UCSD-AML1 (cell line): ENCODE measurements at regions not wholly inside any gene's neighbourhood (a gene's known extent, or its start where the extent isn't known, plus 50 kb on each side); places are given as distances from the start of the nearest gene placed in this dataset.

ENCODE experiments used
- DNase-seq: peaks from one replicate; lab custom pipeline; 2025; ENCODE audit not compliant: unreplicated experiment; lab: John Stamatoyannopoulos, UW

DNA sequence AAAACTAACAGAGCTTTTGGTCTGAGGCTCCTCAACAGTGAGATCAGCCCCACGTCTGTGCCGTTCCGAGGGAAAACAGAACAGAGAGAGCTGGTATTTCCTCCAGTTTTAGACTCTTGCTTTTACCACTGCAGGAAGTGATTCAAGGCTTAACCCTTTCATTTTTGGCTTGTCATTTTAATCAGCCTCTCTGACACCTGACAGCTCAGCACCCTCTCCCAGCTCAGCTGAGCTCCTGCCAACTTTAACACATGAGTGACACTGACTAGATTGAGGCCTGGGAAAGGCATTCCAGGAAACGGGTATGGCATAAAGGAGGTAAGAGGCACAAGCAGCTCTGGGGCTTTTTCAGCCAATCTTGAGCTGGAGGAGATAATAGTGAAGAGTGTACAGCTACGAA is 239.4 kb upstream of the SKOR2 start:
- DNase-seq = no peak

DNA sequence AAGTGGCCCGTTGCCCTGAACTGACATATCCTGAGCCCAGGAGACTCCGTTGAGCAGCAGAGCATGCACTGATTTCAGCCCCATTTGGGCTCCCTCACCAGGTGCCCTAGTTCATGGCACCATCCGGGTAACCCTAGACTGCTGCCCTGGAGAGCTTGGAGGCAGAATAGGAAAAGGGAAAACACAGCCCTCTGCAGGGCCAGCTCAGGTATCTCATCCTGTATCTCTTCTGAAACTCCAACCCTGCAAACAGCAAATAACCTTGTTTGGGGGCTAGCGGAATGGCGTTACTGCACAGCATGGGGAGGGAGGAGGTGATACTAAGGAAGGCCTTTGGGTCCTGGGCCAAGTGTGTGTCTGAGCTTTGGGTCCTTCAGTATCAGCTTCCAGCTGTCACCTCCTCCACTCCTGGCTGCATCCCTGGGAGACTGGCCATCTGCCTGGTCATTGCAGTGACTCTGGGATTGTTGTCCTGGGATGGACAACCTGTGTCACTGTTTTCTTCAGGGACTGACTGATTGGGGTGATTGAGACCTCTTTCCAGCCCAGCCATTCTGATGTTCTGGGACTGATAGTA is 233.8 kb upstream of the SKOR2 start:
- no peak for DNase-seq

DNA sequence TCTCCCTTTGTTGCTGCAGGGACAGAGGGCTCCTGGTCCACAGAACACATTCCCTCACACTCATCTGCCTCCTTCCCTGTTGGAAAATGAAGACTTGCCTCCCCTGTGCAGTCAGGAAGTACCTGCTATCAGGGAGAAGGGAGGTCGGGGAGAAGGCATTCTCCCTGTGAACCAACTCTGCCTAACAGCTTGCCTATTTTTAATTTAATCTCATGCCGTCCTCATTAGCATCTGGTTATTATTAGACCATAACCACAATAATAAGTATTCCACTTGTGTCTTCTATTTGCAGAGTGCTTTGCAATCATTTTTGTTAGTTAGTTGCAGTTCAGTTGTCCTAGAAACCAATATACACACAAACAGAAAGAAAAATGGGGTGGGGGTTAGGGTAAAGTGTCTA is 232.6 kb upstream of the SKOR2 start:
- no peak for DNase-seq

DNA sequence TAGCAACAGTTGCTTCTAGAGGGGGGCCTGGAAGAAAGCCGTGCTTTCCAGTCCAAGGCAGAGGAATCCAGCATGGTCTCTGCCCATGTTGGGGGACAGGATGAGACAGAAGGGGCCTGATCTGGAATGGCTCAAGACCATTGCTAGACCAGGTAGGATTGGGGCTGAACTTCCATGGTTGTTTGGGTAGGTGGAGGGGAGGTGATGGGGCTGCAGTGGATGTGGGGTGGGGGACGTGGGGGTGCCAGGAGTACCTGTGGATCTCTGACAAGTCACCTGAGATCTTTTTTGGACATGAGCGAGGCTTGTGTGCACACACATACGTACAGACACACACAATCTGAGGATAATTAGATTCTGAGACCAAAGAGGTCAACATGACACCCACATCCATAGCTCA is 228.7 kb upstream of the SKOR2 start:
- DNase-seq = no peak

DNA sequence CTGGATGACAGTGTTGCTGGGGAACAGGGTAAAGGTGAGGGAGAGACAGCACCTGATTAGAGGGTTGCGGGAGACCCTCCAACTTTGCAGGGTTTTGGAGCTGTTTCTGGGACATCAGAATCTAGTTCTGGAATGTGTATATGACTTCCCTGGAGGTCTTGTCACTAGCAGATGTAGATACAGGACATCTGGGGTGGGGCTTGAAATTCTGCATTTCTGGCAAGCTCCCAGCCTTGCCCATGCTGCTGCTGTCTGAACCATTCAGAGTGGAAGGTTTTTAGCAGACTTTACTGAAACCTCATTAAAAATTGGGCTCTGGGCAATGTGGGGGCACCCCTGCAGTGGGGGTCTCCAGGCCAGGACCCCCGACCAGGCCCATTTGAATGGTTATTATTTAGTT is 220.3 kb upstream of the SKOR2 start:
- DNase-seq = no peak

DNA sequence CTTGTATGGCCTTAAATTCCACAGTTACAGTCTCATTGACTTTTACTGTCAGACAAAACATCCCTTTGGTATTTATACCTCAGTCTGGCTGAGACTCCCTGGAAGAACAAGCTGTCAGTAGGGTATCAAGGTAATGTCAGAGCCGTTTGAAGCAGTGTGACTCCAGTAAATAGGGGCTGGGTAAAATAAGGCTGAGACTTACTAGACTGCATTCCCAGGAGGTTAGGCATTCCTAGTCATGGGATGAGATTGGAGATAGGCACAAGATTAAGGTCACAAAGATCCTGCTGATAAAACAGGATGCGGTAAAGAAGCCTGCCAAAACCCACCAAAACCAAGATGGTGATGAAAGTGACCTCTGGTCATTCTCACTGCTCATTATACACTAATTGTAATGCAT is 219.5 kb upstream of the SKOR2 start:
- DNase-seq = no peak

DNA sequence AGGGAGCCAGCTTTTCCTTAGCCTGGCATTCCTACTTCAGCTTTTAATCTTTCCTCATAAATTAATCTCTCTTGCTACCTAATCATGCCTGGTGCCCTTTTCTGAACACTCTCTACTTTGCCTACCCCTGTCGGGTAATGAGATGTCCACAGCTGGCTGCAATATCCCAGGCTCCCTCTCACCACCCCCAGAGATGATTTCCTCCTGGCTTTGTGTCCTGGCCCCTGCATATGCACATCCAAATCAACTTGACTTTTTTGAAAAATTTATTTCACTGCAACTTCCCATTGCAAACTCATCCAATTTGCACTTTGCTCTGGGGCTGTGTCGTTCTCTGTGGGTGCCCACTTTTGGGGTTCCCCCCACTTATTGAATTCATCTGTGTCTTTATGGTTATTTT is 218.1 kb upstream of the SKOR2 start:
- no peak for DNase-seq

DNA sequence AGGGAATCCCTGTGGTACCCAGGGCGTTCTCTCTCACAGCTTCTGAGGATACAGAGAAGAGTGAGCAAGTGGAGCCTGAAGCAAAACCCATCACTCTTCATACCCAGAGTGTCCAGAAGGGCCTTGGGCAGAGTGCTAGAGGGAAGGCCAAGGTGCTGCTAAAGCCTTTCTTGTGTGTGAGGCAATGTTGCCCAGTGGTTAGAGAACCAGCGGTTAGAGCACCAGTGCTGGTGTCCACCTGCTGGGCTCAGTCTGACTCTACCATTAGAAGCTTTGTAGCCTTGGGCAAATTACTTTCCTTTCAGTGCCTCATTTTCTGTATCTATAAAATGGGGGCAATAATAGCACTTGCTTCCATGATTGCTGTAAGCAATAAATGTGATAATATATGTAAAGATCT is 210.5 kb upstream of the SKOR2 start:
- DNase-seq = no peak

DNA sequence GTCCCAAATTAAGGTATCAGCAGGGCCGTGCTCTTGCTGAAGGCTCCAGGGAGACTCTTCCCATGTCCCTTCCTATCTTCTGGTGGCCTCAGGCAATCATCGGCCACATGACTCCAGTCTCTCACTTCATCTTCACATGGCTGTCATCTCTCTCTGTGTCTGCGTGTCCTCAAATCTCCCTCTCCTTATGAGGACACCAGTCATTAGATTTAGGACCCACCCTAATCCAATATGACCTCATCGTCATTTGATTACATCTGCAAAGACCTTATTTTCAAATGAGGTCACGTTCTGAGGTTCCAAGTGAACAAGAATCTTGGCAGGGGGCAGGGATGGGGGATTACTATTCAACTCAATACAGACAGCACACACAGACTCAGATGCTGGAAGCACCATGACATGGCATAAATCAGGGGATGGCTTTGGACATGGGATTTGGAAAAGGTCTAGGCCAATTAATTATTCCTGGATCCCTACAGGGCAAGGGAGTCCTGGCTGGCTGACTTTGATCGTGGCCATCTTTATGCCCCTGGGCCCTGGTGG is 210.0 kb upstream of the SKOR2 start:
- DNase-seq = no peak

DNA sequence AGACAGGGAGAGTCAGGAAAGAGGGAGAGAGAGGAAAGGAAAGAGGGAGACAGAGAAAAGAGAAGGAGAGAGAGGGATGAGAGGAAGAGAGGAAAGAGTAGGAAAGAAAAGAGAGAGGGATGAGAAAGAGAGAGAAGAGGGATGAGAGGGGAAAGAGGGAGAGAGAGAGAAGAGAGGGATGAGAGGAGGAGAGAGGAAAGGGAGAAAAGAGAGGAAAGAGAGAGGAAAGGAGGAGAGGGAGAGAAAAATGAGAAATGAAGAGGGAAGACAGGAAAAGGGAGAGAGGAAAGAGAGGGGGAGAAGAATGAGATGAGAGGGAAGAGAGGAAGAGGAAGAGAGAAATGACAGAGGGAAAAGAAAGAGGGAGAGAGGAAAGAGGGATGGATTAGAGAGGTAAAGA is 207.0 kb upstream of the SKOR2 start:
- DNase-seq = no peak

DNA sequence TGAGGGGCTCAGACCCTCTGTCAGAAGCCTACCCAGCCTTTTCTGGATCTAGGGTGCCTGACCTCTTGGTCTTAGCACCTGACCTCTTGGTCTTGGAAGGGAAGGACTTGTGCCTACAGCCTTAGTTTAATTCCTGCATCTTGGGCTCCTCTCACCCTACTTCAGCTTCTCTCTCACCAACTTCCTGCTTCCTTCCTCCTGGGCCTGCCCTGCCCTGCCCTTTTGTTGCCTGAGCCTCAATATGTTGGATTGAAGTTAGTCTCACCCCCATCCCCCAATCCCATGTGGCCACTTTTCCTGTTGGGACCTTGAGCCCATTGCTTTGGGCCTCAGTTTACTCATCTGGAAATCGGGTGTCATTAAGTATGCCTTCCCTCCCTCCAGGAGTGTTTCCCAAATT is 206.2 kb upstream of the SKOR2 start:
- no peak for DNase-seq

DNA sequence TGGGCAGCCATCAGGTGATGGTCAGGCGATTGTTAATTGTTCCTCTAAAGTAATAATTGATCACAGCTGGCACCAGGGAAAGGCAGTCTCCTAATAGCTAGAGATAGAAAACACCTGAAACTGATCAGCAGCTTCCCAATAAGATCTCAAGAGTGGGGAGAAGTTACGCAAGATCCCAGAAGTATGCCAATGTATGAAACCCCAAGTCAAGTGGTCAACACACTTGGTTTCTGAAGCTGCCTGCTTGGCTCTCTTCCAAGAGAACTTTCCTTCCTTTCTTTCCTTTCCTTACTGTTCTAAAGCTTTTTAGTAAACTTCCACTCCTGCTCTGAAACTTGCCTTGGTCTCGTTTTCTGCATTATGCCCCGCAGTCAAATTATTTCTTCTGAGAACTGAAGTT is 201.6 kb upstream of the SKOR2 start:
- no peak for DNase-seq

DNA sequence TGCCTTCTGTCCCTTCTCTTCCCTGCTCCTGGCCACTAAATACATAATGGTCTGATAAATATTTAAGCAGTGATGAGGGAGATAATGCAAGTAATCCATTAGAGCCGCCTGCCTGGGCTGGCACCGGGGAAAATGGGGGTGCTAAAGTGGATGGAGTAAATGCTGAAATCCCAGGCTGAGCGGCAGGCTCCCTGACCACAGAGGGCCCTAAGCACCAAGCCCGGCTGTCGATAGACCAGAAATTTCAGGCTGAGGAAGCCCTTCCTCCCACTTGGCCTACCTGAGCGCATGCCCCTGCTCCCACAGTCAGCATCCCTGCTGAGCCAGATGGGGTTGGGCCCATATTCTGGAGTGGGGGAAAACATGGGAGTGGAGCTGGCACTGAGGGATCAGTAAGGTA is 197.5 kb upstream of the SKOR2 start:
- no peak for DNase-seq

DNA sequence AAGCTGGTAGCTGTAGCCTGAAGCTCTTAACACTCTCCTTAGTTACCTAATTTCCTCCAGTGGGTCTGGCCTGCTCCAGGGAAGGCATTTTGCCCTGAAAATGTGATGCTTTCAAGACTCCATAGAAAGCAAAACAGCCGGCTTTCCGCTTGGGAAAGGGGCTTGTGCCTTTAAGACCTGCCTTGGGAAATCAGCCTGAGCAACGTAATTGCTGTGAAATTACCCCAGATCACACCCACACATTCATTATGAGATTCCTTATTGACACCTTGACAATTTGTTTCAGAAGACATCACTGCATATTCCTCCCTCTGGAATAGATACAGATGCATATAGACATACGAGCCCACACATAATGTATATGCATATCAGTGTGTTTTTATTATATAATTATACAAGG is 190.5 kb upstream of the SKOR2 start:
- DNase-seq = no peak

DNA sequence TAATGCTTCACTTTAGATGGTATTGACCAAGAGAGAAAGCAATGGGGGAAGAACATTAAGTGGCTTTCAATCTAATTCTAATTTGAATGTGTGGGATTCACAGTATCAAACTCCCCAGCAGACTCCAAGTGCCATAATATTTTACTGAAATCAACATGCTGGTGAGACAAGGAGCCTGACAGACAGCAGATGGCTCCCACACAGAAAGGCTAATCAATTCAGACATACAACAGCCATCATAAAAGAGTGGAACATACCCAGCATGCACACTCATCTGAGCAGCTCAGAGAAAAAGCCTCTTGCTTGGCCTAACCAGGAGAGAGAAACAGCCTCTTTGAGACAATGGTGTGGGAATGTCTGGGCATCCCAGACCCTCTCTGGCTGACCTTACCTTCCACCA is 186.5 kb upstream of the SKOR2 start:
- DNase-seq = no peak

DNA sequence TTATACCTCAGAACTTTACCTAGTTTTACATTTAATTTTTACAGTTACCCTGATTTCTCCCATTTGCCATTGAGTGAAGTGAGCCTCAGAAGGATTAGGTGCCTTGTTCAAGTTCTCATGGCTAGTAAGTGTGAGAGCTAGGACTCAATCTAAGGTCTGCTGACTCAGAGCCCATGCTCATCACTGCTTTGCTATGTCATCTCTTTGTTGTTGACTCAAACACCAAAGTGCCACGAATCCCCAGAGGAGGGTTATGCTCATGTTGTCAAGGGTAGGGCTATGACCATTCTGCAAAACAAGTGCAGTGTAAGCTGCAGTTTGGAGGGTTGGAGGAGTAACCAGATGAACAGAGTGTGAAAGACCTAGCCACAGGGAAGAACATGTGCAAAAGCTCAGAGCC is 185.4 kb upstream of the SKOR2 start:
- DNase-seq = no peak

DNA sequence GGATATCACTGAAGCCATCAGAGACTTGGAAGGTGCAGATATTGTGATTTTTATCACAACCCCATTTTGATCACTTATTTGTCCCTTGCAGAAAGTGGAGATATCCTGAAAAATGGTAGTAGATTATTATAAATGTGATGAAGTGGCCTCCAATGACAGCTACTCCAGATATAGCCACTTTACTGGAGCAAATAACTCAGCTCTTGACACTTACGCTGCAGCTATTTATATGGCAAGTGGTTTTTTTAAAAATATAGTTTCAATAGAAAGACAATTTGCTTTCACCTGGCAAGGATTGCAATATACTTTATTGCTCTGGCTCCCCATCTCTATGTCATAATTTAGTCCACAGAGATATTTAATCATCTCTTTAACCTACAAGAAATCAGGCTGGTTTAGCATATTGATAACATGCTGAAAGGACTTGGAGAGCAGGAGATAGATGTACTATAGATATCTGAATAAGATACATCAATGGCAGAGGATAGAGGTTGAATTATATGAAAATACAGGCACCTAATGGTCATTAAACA is 182.8 kb upstream of the SKOR2 start:
- no peak for DNase-seq

DNA sequence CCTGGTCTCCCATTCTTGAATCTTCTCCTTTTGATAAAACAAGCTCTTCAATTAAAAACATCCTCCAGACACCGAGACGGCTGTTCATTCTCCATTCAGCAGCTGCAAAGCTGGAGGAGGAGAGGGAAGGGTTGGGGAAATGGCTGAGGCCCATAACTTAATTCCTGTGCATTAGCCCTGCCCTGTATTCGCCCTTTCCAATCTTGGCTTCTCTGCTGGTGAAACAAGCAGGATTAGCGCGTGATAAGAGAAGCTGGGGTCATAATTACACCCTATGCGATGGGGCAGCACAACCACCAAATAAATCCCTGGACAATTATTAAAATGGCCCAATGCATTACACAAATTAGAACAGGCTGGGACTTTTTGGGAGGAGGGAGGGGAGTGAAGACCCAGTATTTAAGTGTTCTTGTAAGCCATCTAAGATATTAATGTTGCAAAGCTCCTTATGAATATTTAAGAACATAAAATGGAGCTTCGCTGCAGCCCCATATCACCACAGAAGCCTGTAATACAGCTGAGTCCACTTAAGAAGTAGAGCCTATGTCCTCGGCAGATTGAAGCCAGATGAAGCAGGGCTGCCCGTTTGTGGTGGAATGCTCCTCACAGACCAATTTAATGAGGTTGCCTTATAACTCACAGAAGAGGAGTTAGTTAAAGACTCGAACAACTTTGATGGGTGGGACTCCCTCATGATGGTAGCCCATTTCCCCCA is 176.6 kb upstream of the SKOR2 start:
- DNase-seq = no peak

DNA sequence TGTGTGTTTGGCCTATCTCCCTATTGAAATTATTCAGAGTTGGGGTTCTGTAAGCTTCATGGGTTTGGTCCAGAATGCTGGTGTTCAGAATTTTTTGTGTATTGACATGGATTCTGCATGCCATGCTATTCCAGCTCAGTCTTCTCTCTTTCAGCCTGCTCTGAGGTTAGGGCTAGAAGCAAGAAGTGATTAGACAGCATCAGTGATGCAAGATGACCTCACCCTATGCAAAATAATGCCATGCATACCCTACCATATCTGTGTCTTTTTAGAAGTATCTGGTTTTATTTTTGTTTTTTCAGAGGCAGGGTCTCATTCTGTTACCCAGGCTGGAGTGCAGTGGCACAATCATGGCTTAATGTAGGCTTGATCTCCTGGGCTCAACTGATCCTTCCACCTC is 175.6 kb upstream of the SKOR2 start:
- DNase-seq = no peak

DNA sequence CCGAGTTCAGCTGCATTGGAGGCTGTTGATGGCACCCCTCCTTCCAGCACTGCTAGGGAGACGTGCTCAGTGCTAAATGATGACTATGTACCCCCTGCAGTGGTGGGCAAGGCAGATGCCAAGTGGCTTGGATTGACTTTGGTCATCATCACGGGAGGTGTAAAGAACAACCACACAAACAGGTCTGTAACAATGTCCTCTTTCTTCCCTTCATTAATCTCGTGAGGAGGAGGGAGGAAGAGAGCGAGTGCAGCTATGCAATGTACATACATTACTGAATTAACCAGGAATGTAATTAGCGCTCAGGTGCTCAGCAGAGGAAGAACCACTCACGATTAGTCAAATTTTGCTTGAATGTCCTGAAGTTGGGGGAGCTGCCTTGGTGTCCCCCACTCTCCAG is 173.9 kb upstream of the SKOR2 start:
- DNase-seq = no peak

DNA sequence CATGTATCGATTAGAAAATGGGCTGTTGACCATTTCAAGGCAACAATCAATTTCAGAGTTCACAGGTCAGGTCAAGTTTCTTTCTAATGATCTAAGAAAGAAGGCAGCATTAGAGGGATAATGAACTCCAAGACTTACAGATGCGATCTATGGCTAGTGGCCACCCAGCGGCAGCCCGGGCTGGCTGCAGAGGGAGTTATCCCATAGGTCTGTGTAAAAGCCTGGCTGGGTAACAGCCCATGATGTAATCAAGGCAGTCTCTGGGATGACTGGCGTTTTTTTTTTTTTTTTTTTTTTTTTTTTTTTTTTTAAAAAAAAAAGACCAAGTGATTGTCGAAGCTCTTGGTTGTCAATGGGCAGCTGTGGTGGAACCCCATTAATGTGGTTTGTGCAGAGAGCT is 171.1 kb upstream of the SKOR2 start:
- no peak for DNase-seq

DNA sequence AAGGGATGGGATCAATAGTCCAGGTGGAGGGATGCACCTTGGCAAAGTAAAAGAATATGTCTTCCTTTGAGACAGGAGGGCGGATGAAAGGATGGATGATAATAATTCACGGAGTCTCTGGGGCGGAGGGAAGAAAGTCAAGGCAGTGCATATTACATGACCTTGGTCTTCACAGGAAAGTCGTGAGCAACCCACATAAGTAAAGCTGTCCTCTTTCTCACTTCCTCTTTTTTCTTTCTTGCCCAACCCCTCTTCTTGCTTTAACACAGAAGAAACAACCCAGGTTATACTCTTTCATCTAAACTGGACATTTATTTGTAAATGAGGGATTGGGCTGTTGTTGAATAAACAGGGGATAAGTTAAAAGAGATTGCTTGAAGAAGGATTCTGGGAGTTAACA is 168.7 kb upstream of the SKOR2 start:
- no peak for DNase-seq

DNA sequence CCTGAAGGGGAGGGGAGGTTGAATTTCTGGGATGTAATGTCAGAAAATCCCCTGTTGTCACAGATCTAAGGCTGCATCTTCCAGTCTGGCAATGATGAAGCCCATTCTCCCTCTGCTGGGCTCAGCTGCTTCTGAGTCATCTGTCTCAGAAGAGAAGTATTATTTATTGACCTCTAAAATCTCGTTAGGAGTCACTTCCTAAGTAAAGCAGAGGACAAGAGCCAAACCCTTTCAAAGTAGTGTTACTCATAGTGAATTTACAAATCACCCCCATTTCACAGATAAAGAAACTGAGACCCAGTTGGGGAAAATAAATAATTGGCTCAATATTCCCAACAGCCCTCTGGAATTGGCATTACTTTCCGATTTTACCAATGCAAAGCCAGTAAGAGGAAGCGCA is 167.3 kb upstream of the SKOR2 start:
- no peak for DNase-seq
